Hepatocyte (in vitro differentiated cells): ENCODE measurements at regions not wholly inside any gene's neighbourhood (a gene's known extent, or its start where the extent isn't known, plus 50 kb on each side); places are given as distances from the start of the nearest gene placed in this dataset.

ENCODE experiments used
- CTCF ChIP-seq: fragments of 200-600 bp; sonication (generic); IDR thresholded peaks from 2 replicates; pipeline ENCODE4 v1.5.1; 2016; ENCODE audit warnings: antibody characterized with exemption, mild to moderate bottlenecking; ENCODE audit not compliant: poor library complexity
- EZH2 ChIP-seq: fragments of 200-600 bp; sonication (generic); IDR thresholded peaks from 2 replicates; pipeline ENCODE4 v1.6.1; 2016; ENCODE audit warnings: antibody characterized with exemption, mild to moderate bottlenecking, borderline replicate concordance

- TF ChIP-seq CTCF, result peak; percentile 11
- TF ChIP-seq EZH2, result no peak
These were observed 425.1 kb upstream of the JAG1 start for GRCh38 chr20:11098888-11099287.
